ENCODE measurements at regions not wholly inside any gene's neighbourhood (a gene's known extent, or its start where the extent isn't known, plus 50 kb on each side); places are given as distances from the start of the nearest gene placed in this dataset.
"Not testable (repeated sequence)": the region's sequence is repeated elsewhere in the genome, so short reads cannot be mapped to it uniquely, and the experiment has no call there.

DNA sequence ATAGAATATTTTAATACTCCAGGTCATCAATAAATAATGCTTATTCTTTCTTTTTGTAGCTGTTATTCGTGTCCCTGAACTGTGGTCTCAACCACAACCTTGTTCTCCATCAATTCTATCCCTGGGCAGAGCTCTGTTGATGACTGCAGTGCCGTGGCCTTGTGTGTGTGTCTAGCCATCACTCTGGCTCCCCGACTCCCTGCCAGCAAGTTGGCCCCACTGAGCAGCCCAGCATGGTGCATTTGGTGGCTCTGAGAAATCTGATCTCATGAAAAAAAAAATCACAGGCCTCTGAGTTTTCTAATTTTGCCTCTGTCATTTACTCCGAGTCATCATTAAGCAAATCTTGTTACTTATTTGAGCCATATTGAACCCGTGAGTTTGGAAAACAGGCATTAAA lies 164.7 kb downstream of the GOLGA6L6 start:
- H3K9me3 ChIP-seq, result peaks cover 52% of the 10 kb centered on the region
- no peak overlapping the region for H3K4me3 ChIP-seq
- no peaks in the 10 kb centered on the region for H3K4me1 ChIP-seq (ENCODE audit: low read depth)
- H3K36me3 ChIP-seq (ENCODE audit: low read depth), result no peaks in the 10 kb centered on the region
- no peak for TF ChIP-seq CTCF (IDR thresholded peaks at IDR 0.05)
- DNase-seq (no peak), ATAC-seq (no peak)
- intact Hi-C loops (cut with DNase I, micrococcal nuclease), result no loop called here

DNA sequence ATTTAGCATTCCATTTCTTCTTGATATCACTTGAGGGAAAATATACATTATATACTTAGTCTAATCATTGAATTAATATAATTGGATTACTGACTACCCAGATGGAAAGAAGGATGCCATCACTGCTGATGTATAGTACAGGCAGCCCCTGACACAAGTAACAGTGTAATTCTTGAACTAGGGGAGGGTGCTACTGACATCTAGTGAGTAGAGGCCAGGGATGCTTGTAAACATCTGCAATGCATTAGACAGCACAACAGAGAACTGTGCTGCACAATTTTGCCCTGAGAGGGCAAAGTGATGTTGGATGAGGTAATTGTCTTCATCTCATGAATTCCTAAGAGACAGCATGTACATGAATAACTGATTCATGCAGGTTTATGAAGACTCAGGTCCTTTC lies 169.2 kb downstream of the GOLGA6L6 start:
- peaks cover 59% of the 10 kb centered on the region for H3K9me3 ChIP-seq
- ATAC-seq; H3K4me1 ChIP-seq (ENCODE audit: low read depth); H3K36me3 ChIP-seq (ENCODE audit: low read depth); DNase-seq; H3K4me3 ChIP-seq; intact Hi-C loops (cut with DNase I, micrococcal nuclease): not testable (repeated sequence)

- intact Hi-C loops (cut with DNase I, micrococcal nuclease), result no loop called here
- TF ChIP-seq CTCF (IDR thresholded peaks at IDR 0.05), result no peak
- Histone ChIP-seq H3K9me3 (peaks cover 44% of the 10 kb centered on the region), H3K4me3 (no peak overlapping the region), H3K36me3 (ENCODE audit: low read depth) (no peaks in the 10 kb centered on the region), H3K4me1 (ENCODE audit: low read depth) (no peaks in the 10 kb centered on the region)
- DNase-seq, result no peak
- ATAC-seq, result no peak
Measured at GRCh38 chr15:20369500-20369899, 172.1 kb downstream of the GOLGA6L6 start.

GRCh38 chr15:20368974-20369373 lies 172.6 kb downstream of the GOLGA6L6 start:
- Histone ChIP-seq H3K9me3 (peaks cover 43% of the 10 kb centered on the region), H3K4me3 (no peak overlapping the region), H3K36me3 (ENCODE audit: low read depth) (no peaks in the 10 kb centered on the region), H3K4me1 (ENCODE audit: low read depth) (no peaks in the 10 kb centered on the region)
- intact Hi-C loops (cut with DNase I, micrococcal nuclease), result no loop called here
- TF ChIP-seq CTCF (IDR thresholded peaks at IDR 0.05), result no peak
- DNase-seq (no peak), ATAC-seq (no peak)

GRCh38 chr15:20367093-20367492 lies 174.5 kb downstream of the GOLGA6L6 start:
- TF ChIP-seq CTCF (IDR thresholded peaks at IDR 0.05), result no peak
- intact Hi-C loops (cut with DNase I, micrococcal nuclease), result no loop called here
- H3K36me3 ChIP-seq (ENCODE audit: low read depth), result no peaks in the 10 kb centered on the region
- peaks cover 42% of the 10 kb centered on the region for H3K9me3 ChIP-seq
- H3K4me1 ChIP-seq (ENCODE audit: low read depth), result no peaks in the 10 kb centered on the region
- H3K4me3 ChIP-seq, result no peak overlapping the region
- no peak for ATAC-seq
- no peak for DNase-seq

GRCh38 chr15:20363591-20363990 lies 178.0 kb downstream of the GOLGA6L6 start:
- intact Hi-C loops (cut with DNase I, micrococcal nuclease); H3K36me3 ChIP-seq (ENCODE audit: low read depth); H3K4me3 ChIP-seq; H3K4me1 ChIP-seq (ENCODE audit: low read depth); ATAC-seq: not testable (repeated sequence)
- peaks cover 44% of the 10 kb centered on the region for H3K9me3 ChIP-seq
- DNase-seq, result peak in 1 of 3 donors; percentile 19

GRCh38 chr15:20361091-20361490 lies 180.5 kb downstream of the GOLGA6L6 start:
- Histone ChIP-seq H3K4me1 (ENCODE audit: low read depth) (no peaks in the 10 kb centered on the region), H3K4me3 (no peak overlapping the region), H3K36me3 (ENCODE audit: low read depth) (no peaks in the 10 kb centered on the region), H3K9me3 (peaks cover 54% of the 10 kb centered on the region)
- TF ChIP-seq CTCF (IDR thresholded peaks at IDR 0.05), result no peak
- DNase-seq (no peak), ATAC-seq (no peak)
- intact Hi-C loops (cut with DNase I, micrococcal nuclease), result no loop called here
